Heart right ventricle (tissue), 16 donors: ENCODE measurements at regions not wholly inside any gene's neighbourhood (a gene's known extent, or its start where the extent isn't known, plus 50 kb on each side); places are given as distances from the start of the nearest gene placed in this dataset.

Experiments
- ATAC-seq, 8 donors: fragments of 200-7000 bp; cut with Tn5 transposase; one replicate each; pipeline ENCODE4 v1.9.1; 2020; ENCODE audit warnings: mild to moderate bottlenecking in 8 of 8, moderate library complexity in 8 of 8, moderate number of reproducible peaks in 1 of 8
- DNase-seq, 2 donors: peaks; one replicate each; pipeline ENCODE4 v3.0.0-alpha.2; 2020
- H3K27ac ChIP-seq, 10 donors: fragments of 200-600 bp; sonication (generic) in 2 of 10; one replicate each; pipeline versions ENCODE4 v1.5.0 to v1.8.0; 2020 to 2022; ENCODE audit warnings: mild to moderate bottlenecking in 3 of 10
- H3K27me3 ChIP-seq, 7 donors: fragments of 200-600 bp; one replicate each; pipeline ENCODE4 v1.8.0; 2021 to 2022; ENCODE audit warnings: mild to moderate bottlenecking in 2 of 7
- H3K36me3 ChIP-seq, 9 donors: fragments of 200-600 bp; sonication (generic) in 1 of 9; one replicate each; pipeline versions ENCODE4 v1.5.0 to v1.8.0; 2020 to 2022; ENCODE audit warnings: mild to moderate bottlenecking in 2 of 9
- H3K4me1 ChIP-seq, 9 donors: fragments of 200-600 bp; sonication (generic) in 1 of 9; one replicate each; pipeline versions ENCODE4 v1.5.0 to v1.8.0; 2020 to 2022; ENCODE audit warnings: mild to moderate bottlenecking in 4 of 9
- H3K4me3 ChIP-seq, 10 donors: fragments of 200-600 bp; sonication (generic) in 2 of 10; one replicate each; pipeline versions ENCODE4 v1.5.0 to v1.8.0; 2020 to 2022; ENCODE audit warnings: mild to moderate bottlenecking in 7 of 10, moderate library complexity in 2 of 10
- H3K9me3 ChIP-seq, 11 donors: fragments of 200-600 bp in 10 of 11; sonication (generic) in 2 of 11; one replicate each; pipeline versions ENCODE4 v1.5.0 to v1.8.0; 2013 to 2022; ENCODE audit warnings: mild to moderate bottlenecking in 2 of 11, control low read depth in 1 of 11, moderate library complexity in 1 of 11
- WGBS, 2 donors: extraction: QIAGEN DNeasy Blood & Tissue Kit; methylation state at CpG; one replicate each; pipeline ENCODE4 v1.1.7; 2013; ENCODE audit warnings: inconsistent platforms in 1 of 2; 5-methylcytosine and 5-hydroxymethylcytosine counted together
- intact Hi-C, 10 donors: fragments of 100-400 bp; cut with DNase I; formaldehyde crosslinking; loops; one replicate each; pipeline versions ENCODE4 v1.11.1 to v1.14.2; 2022
- TF ChIP-seq, protein P1 (sequence below), 9 donors: fragments of 200-600 bp; sonication (generic) in 2 of 9; IDR thresholded peaks; one replicate each; pipeline versions ENCODE4 v1.5.0 to v1.8.0; 2021 to 2022; ENCODE audit warnings: antibody characterized with exemption in 9 of 9, mild to moderate bottlenecking in 5 of 9, moderate library complexity in 1 of 9
- donor health status: Arrhythmogenic right ventricular cardiomyopathy.
- donor health status: ischemic (EF 13 %, LVEDD 7.1; RV severe dilation, severe dysfunction).
- donor health status: healthy with polysubstance abuse.
- donor health status: DM: no; HTN: yes; CAD: no.
- donor health status: DM: no; HTN: no; CAD: no.
- donor health status: ischemic (EF 25% LVEDD 6.9; RV normal size, moderate dysfunction).
- donor health status: ischemic (EF 25% LVEDD 5.7; RV mildly dilated, moderate dysfunction).
- donor health status: healthy.
- donor health status: DM: yes; HTN: yes; CAD: no.
- donor health status: Ischemic cardiomyopathy.
- donor health status: ischemic (EF 35%, LVEDD 5.7; RV mildly dilated, moderate dysfunction).
- donor health status: nonischemic (EF 11% LVEDD 7.7; RV severe dilation, severe dysfunction).
- donor health status: DM: yes; HTN: yes; CAD: no.
- donor health status: PGD.
- donor health status: ischemic (EF 29% LVEDD 5.4; RV normal size, mild dysfunction).
- donor health status: nonischemic (EF 23%, LVEDD 6.1; RV moderate dilation, normal function).

DNA sequence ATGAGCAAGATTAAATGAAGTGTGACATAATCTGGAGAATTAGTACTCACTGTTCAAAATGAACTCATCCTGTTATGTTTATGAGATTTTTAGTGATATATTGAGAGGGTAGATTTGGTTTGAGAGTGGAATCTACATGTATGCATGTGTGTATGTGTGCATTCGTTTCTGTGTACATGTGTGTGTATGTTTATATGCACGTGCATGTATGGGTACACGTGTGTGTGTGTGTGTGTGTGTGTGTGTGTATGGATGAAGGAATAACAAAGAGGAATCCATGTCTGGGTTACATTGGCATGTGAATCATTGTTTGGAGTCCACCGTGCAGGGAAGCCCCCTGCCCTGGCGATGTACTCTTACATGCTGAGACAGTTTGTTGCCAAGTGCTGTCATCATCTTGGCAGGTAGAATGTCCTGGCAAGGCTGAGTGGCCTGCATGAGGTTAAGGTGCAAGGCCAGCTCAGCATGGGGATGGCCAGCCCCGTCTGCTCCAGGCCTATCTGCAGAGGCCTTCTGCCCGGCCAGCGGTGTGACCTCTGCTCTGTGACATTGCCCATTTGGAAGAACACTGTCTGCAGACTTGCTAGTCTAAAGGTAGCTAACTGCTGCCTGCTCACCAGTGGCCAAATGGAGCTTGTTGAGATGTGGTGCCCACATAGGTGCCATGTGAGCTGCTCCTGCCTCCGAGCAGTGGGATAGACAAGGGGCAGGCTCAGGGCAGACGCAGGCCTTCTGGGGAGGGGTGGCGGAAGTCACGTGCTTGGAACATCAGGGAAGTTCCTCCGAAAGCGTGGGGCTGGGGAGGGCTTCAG is 222.3 kb downstream of the TEX29 start:
- ATAC-seq (peak in 1 of 8 donors; percentile 10), DNase-seq (no peak)
- Histone ChIP-seq H3K36me3 (no peaks in the 10 kb centered on the region), H3K9me3 (peaks cover 0 to 14% (median 0%) of the 10 kb centered on the region in 11 donors), H3K27me3 (peaks cover 0 to 58% (median 41%) of the 10 kb centered on the region in 7 donors), H3K4me3 (no peak overlapping the region), H3K4me1 (no peaks in the 10 kb centered on the region), H3K27ac (no peak overlapping the region)
- TF ChIP-seq, protein P1, sequence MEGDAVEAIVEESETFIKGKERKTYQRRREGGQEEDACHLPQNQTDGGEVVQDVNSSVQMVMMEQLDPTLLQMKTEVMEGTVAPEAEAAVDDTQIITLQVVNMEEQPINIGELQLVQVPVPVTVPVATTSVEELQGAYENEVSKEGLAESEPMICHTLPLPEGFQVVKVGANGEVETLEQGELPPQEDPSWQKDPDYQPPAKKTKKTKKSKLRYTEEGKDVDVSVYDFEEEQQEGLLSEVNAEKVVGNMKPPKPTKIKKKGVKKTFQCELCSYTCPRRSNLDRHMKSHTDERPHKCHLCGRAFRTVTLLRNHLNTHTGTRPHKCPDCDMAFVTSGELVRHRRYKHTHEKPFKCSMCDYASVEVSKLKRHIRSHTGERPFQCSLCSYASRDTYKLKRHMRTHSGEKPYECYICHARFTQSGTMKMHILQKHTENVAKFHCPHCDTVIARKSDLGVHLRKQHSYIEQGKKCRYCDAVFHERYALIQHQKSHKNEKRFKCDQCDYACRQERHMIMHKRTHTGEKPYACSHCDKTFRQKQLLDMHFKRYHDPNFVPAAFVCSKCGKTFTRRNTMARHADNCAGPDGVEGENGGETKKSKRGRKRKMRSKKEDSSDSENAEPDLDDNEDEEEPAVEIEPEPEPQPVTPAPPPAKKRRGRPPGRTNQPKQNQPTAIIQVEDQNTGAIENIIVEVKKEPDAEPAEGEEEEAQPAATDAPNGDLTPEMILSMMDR (IDR thresholded peaks at IDR 0.05): no peak
- 81 to 82% methylated on average over 14 of the region's 14 CpGs for WGBS, 2 donors
- intact Hi-C loops: no loop called here

GRCh38 chr13:111546921-111547675 is 226.7 kb downstream of the TEX29 start:
- intact Hi-C loops: no loop called here
- H3K27ac ChIP-seq: no peak overlapping the region
- no peak for DNase-seq
- 85% methylated on average over 19 of the region's 19 CpGs for WGBS, 2 donors
- peaks cover 0 to 14% (median 0%) of the 10 kb centered on the region in 11 donors for H3K9me3 ChIP-seq
- ATAC-seq: no peak
- TF ChIP-seq, protein P1 (IDR thresholded peaks at IDR 0.05): no peak
- H3K4me1 ChIP-seq: no peaks in the 10 kb centered on the region
- H3K36me3 ChIP-seq: no peaks in the 10 kb centered on the region
- no peak overlapping the region for H3K4me3 ChIP-seq
- peaks cover 0 to 31% (median 6%) of the 10 kb centered on the region in 7 donors for H3K27me3 ChIP-seq

GRCh38 chr13:111547726-111548273 is 227.4 kb downstream of the TEX29 start:
- H3K36me3 ChIP-seq: no peaks in the 10 kb centered on the region
- intact Hi-C loops: no loop called here
- H3K4me3 ChIP-seq: no peak overlapping the region
- H3K9me3 ChIP-seq: peaks cover 0 to 14% (median 0%) of the 10 kb centered on the region in 11 donors
- H3K27me3 ChIP-seq: peaks cover 0 to 29% (median 6%) of the 10 kb centered on the region in 7 donors
- TF ChIP-seq, protein P1 (IDR thresholded peaks at IDR 0.05): no peak
- DNase-seq (no peak), ATAC-seq (no peak)
- WGBS, 2 donors: 90% methylated on average over 40 of the region's 40 CpGs
- H3K4me1 ChIP-seq: no peaks in the 10 kb centered on the region
- no peak overlapping the region for H3K27ac ChIP-seq

DNA sequence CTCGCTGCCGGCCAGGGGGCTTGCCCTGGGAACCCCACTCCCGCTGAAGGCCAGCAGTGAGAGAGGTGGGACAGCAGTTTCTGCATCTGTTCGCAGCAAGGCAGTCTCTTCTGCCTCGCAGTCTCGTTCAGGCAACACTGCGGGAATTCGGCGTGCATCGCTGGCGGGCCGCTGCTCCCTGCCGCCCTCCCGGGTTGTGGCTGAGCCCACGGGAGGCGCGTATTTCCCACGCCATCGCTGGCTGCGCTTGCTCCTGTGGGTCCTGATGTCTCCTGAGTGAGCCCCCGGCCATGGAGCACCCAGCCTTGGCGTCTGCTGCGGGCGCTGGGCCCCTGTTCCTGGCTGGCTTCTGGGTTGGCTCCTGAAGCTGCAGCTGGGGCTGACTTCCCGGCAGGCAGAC is 227.9 kb downstream of the TEX29 start:
- peaks cover 0 to 14% (median 0%) of the 10 kb centered on the region in 11 donors for H3K9me3 ChIP-seq
- H3K4me1 ChIP-seq: no peaks in the 10 kb centered on the region
- ATAC-seq: no peak
- 91% methylated on average over 25 of the region's 25 CpGs for WGBS, 2 donors
- H3K27ac ChIP-seq: no peak overlapping the region
- intact Hi-C loops: no loop called here
- TF ChIP-seq, protein P1 (IDR thresholded peaks at IDR 0.05): no peak
- DNase-seq: no peak
- no peaks in the 10 kb centered on the region for H3K36me3 ChIP-seq
- H3K4me3 ChIP-seq: no peak overlapping the region
- H3K27me3 ChIP-seq: peaks cover 0 to 25% (median 5%) of the 10 kb centered on the region in 7 donors
